Fibroblast of lung (primary cell): ENCODE measurements at regions not wholly inside any gene's neighbourhood (a gene's known extent, or its start where the extent isn't known, plus 50 kb on each side); places are given as distances from the start of the nearest gene placed in this dataset.

Experiments used
- CTCF ChIP-seq, 2 donors: IDR thresholded peaks in 1 of 2; conservative IDR thresholded peaks in 1 of 2; 1 replicate in 1 of 2; 2 replicates in 1 of 2; pipeline ENCODE4 v1.5.1; 2011 to 2012; ENCODE audit warnings: low read length in 2 of 2, control low read depth in 1 of 2, inconsistent platforms in 1 of 2, low read depth in 1 of 2, mild to moderate bottlenecking in 1 of 2
- EZH2 ChIP-seq: IDR thresholded peaks from 2 replicates; pipeline ENCODE4 v1.5.1; 2012; ENCODE audit warnings: low read length, control low read depth, mild to moderate bottlenecking; ENCODE audit errors: missing control alignments

DNA sequence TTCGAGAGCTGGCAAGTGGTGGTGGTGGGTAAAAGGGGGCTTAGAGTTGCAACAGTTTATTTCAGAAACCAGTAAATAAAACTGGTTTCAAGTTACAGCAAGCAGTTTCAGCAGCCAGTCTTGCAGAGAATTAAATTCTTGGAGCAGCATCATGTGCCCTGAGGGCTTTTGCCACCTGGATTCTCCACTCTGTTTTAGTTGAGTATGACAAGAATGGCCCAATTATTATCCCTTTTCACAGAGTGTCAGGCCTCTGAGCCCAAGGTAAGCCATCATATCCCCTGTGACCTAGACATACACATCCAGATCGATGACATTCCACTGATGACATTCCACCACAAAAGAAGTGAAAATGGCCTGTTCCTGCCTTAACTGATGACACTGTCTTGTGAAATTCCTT, 72.8 kb upstream of the FANCL start:
- TF ChIP-seq CTCF (conservative IDR thresholded peaks at IDR 0.05 in 1 of 2, IDR thresholded peaks at IDR 0.05 in 1 of 2; ENCODE audit: low read depth in 1 of 2, low read length in 2 of 2) (no peak), EZH2 (no peak)
